ENCODE measurements at regions not wholly inside any gene's neighbourhood (a gene's known extent, or its start where the extent isn't known, plus 50 kb on each side); places are given as distances from the start of the nearest gene placed in this dataset.

DNA sequence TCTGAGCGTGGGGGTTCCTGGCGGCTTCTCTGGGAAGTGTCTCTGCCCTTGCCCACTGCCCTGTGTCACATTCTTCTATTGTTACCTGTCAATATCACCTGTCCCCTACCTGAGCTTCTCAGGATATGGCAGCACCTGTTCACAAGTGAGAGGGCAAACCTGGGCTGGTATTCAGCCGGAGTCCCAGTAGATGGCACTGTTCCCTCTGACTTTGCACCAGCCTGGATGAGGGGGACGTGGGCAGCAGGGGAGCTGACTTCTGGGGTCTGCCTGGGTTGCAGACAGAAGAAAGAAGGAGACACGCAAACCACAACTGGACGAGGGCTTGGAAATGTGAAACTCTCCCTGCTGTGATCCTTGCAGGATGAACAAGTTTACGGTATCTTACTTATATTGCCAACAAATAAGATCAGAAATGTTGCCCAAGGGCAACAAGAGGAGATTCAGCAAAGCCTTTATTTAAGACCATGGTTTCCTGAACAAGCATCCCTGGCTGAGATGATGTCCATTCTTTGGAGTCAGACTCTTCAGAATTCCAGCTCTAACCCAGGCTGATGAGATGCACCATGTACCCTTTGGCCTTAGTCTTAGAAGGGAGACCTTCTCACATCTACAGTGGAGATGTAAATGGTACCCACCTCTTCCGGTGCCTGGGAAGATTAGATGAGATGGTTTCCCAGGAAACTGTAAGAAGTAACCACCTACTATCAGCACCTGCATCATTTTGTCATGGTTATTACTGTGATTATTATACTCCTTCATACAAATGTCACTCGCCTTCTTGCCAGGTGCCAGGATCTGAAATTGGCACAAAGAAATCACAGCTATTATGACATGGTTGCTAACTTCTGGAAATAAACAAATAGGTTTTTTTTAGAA, 400.0 kb upstream of the CDH4 start:
- DNase-seq (ENCODE audit: low spot score), result no peak
- in situ Hi-C loops (cut with HindIII; ENCODE audit: low sequenced_read_pairs), result no loop called here

DNA sequence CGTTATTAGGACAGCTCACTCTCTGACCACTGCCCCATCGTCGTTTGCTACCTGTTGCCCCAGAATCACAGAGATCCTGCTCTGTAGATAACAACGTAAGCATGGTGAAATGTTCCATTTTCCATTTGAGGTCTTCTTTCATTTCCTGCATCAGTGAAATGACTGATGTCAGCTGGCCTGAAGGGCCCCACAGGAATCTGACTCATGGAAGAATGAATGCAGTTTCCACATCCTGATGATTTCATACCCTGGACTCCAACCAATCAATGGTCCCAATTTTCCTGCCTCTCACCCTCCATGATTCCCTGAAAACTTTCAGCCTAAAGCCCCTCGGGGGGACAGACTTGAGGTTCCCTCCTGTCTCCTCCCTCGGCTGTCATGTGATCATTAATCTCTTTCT, 394.4 kb upstream of the CDH4 start:
- no peak for DNase-seq (ENCODE audit: low spot score)
- in situ Hi-C loops (cut with HindIII; ENCODE audit: low sequenced_read_pairs), result loop anchor here (5.0 kb wide), 1 partner anchor 45 kb away; no protein-coding TSS in a partner anchor

DNA sequence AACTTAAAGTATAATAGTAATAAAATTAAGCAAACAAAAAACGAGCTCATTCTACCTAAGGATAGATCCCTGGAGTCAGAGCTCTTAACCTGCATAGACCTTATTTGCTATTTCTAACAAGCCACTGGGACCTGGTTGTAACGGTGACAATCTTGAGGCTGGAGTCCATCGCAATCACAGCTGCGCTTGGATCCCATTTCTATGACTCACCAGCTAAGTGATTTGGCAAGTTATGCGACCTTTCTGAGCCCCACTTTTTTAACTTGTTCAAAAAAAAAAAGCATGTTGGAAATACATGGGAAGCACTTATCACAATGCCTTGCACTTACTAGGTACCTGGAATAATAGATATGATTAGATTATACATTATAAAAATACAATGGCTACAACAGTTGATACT, 389.5 kb upstream of the CDH4 start:
- in situ Hi-C loops (cut with HindIII; ENCODE audit: low sequenced_read_pairs), result no loop called here
- DNase-seq (ENCODE audit: low spot score), result no peak

DNA sequence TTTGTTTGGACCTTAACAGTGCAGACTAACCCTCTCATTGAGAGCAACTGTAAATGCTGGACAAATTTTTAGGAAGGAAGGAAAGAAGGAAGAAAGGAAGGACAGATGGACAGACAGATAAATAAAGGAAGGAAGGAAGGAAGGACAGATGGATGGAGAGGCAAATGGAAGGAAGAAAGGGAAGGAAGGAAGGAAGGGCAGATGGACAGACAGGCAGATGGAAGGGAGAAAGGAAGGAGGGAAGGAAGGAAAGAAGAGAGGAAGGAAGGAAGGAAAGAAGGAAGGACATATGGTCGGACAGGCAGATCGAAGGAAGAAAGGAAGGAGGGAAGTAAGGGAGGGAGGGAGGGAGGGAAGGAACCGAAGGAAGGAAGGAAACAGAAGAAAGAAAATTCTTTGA, 388.5 kb upstream of the CDH4 start:
- in situ Hi-C loops (cut with HindIII; ENCODE audit: low sequenced_read_pairs), result no loop called here

DNA sequence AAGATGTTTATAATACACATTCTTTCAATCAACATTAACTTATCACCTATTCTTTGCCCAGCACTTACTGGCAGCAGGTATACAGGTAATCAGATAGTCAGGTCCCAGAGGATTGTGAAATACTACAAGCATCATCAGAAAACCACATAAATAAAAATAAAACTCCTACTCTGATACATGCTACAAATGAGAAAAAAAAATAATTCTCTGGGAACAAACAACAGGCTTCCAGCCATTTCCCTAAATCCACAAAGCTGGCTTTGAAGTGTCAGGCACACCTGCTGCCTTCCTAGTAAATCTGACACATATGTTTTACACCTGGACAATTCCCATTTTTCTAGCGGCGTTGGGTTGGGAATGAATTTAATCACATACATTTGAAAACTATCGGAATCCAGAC, 384.5 kb upstream of the CDH4 start:
- no peak for DNase-seq (ENCODE audit: low spot score)
- in situ Hi-C loops (cut with HindIII; ENCODE audit: low sequenced_read_pairs), result no loop called here

More for the DNA sequence above, 388.5 kb upstream of the CDH4 start:
- no peak for DNase-seq (ENCODE audit: low spot score)

DNA sequence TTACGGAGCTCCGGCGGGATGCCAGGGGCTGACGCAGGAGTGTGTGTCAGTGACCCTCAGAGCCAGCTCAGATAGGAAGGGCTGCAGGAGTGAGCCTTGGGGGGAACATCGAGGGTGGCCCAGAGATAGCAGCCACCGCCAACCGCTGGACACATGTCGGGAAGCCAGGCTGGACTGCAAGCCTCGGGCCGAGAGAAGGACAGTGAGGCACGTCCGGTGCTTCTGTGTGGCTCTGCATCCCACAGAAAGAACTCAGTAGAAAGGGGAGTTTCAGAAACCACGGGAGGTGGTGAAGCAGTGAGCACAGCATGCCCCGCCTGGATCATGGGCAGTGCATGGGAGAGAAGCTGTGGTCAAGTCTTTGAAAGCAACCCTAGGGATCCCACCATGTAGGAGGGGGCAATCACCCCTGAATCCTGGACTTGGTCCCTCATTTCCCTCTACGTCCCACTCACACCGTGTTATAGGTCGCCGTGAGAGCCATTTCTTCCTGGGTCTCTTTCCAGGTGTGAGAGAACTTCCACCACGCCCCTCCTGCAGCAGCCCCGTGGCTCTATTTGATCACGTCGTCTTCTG, 383.7 kb upstream of the CDH4 start:
- no peak for DNase-seq (ENCODE audit: low spot score)
- in situ Hi-C loops (cut with HindIII; ENCODE audit: low sequenced_read_pairs), result no loop called here

DNA sequence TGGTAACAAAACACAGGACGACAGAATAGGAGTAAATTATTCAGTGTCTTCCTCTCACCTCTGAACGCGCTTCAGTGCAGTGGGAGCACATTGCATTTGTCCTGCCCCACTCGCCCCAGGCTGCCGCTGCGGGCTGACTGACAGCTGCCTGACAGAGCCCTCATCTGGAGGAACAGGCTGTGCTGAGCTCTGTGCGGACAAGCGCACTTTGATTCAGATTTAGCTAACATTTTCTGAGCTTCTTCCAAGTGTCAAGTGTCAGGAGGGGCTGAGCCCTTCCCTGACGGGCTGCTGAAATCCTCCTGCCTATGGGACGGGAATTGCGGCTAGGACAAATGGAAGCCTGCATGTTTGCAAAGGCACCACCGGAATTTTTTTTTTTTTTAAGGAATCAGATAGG, 383.0 kb upstream of the CDH4 start:
- no peak for DNase-seq (ENCODE audit: low spot score)
- in situ Hi-C loops (cut with HindIII; ENCODE audit: low sequenced_read_pairs), result no loop called here

DNA sequence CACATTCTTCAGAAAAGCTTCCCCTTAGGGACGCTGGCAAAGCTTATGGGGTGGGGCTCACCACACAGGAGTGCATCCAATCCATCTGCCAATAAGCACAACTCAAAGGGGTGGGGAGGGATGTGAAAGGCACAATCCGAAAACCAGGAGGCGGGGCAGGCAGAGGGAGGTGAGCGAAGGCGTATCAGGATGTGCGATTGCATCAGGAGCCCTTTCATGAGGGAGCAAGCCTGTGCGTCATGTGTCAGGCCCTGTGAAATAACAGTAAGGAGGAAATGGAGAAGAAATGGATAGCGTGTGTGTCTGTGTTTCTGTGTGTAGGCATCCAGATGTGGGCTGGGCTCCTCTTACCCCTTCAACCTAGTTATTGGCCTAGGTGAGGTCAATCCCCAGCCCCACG, 382.4 kb upstream of the CDH4 start:
- in situ Hi-C loops (cut with HindIII; ENCODE audit: low sequenced_read_pairs), result no loop called here

DNA sequence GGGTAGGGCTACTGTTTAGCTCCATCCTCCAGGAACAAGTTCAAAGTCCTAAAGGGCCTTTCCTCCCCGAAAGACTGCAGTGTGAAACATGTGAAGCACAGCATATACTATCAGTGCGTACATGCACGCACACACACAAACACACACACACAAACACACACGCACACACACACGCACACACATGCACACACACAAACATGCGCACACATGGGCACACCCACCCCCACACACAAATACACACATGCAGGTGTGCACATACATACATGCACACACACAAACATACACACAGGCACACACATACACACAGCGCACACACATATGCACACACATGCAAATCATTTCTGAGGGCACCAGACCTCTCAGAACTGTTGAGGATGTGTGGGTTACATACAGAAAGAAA, 382.0 kb upstream of the CDH4 start:
- in situ Hi-C loops (cut with HindIII; ENCODE audit: low sequenced_read_pairs), result no loop called here

More for the DNA sequence above, 382.4 kb upstream of the CDH4 start:
- DNase-seq (ENCODE audit: low spot score), result no peak

DNA sequence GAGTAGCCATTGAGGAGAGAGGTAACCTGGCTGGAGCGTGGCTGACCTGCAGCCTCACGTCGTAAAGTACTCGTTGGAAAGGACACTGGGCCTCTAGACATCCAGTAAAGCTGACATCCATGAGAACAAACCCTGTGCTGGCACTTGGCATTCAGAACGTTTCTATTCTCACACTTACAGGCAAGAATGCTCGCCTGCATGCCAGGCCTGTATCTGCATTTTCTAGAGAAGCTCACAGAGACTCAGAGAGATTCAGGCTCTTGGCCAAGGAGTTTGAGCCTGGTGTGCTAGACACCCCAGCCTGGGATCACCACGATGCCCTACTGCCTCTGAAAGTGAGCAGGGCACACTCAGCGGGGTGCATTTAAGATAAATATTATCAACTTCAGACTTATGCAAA, 379.8 kb upstream of the CDH4 start:
- in situ Hi-C loops (cut with HindIII; ENCODE audit: low sequenced_read_pairs), result no loop called here

More for the DNA sequence above, 382.0 kb upstream of the CDH4 start:
- DNase-seq (ENCODE audit: low spot score), result no peak

DNA sequence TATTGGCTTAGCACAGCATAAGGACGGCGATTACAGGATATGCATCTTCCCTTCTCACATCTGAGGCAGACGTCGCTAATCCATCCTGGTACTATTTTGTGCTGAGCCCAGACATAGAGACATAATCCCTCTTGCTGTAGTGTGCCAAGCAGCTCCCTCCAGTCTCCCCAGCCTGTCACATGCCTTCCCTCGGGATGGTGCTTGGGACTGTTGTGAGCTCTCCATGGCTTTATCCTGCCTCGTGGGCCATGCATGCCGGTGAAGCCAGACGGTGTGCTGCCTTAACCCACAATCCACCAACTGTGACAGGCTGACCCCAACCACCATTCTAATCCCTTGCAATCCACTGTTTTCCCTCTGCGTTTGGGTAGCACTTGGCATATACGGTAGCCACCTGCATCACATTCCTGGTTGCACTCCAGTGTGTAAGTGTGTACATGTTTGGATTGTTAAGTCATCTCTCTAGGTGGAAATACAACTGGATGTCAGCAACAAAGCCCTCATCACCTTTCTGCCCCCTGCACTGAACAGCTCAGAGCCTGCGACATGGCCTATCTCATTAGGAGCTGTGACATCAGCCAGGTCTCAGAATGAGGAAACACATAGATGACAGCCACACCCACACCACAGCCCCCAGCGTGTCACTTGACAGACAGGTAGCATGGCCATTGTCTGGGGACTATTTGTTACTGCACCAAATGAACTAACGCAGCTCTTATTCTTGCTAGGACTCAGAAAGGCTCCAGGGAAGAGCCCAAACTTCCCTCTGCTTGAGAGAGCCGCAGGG, 374.8 kb upstream of the CDH4 start:
- DNase-seq (ENCODE audit: low spot score), result no peak
- in situ Hi-C loops (cut with HindIII; ENCODE audit: low sequenced_read_pairs), result no loop called here

More for the DNA sequence above, 379.8 kb upstream of the CDH4 start:
- DNase-seq (ENCODE audit: low spot score), result no peak

DNA sequence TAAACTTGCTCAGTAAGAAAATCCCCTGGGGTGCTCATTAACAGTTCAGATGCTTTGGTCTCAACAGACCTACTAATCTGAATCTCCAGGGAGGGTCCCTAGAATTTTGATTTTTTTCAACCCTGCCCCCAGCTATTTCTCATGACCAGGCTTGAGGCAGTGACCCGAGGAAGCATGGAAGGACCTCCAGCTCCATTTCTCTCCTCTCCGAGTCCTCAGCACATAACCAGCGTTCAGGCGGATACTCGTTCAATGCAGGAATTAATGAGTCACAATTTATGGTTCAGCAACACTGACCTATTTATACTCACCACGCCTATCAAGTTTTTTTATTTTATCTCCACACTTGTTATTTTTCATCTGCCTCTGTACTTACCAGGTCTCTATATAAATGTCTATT, 369.2 kb upstream of the CDH4 start:
- in situ Hi-C loops (cut with HindIII; ENCODE audit: low sequenced_read_pairs), result no loop called here
- no peak for DNase-seq (ENCODE audit: low spot score)

DNA sequence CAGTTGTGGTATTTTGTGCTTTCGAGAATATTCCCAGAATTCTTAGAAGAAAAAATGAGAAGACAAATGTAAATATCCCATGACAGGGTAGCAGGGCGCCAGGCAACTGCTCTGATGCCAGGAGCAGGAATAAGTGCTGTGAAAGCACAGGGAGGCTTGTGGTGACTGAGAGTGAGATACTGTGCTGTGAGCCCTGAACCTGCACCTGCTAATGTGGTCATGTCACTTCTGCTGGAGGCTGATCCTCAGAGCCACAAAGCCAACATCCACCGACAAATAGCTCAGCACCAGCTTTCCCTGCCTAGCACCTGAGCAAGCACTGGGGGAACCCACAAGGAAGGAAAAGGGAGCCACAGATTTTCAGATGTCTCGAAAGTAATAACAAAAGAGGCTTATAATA, 368.6 kb upstream of the CDH4 start:
- in situ Hi-C loops (cut with HindIII; ENCODE audit: low sequenced_read_pairs), result no loop called here

DNA sequence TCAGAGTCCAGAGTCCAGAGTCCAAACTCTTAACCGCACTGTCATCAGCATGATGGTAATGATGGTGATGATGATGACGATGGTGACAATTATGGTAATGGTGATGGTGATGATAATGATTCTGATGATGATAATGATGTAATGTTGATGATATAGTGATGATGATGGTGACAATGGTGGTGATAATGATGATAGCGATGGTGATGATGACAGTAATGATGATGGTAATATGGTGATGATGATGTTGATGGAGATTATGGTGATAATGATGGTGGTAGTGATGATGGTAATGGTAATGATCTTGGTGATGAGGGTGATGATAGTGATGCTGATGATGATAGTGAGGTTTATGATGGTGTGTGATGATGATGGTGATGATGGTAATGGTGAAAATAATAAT, 367.8 kb upstream of the CDH4 start:
- in situ Hi-C loops (cut with HindIII; ENCODE audit: low sequenced_read_pairs), result no loop called here
- no peak for DNase-seq (ENCODE audit: low spot score)

More for the DNA sequence above, 368.6 kb upstream of the CDH4 start:
- DNase-seq (ENCODE audit: low spot score), result no peak

DNA sequence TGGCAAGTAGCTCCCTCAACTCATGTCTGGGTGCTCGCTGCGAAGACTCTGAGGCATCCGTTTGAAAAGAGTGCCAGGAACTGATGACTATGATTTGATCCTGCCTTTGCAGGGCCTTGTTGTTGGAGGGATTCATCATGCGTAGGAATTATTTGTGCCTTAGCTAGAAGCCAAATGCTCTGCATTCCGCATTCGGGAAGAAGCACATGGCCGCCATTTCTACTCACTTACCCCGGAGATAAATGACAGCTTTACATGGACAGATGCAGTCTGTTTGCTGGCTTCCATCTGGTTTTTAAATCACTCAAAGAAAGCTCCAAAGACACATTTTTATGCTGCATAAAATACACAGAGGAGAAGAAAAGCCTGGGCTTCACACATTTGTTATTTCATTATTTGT, 363.3 kb upstream of the CDH4 start:
- in situ Hi-C loops (cut with HindIII; ENCODE audit: low sequenced_read_pairs), result no loop called here
- no peak for DNase-seq (ENCODE audit: low spot score)

DNA sequence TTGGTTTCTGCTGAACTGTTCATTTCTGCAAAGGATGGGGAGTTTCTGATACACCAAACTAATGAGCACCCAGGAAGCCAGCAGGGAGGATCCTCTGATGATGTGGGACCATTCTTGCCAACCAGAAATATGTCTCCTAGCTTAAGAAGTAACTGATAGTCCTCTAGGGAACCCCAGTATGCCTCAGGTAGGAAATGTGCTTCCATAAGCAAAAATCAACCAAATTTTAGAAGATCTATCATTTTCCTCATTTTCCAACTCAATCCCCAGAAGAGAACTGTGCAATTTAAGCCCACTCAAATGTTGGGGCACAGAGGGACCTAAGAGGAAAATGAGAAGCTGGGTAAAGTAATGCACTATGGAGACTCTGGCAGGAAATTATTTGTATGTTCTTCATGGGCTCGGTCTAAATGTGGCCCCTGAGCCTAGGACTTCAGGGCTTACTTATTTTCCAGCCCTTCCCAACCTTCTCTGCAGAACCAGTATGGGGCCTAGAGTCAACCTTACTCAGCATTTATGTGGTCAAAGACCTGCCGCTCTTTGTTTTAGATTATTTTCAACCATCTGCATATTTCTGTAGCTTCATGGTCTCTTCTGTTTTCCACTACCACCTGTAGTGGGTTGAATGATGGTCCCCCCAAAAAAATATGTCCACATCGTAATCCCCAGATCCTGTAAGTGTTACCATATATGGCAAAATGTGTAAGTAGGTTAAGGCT, 359.8 kb upstream of the CDH4 start:
- in situ Hi-C loops (cut with HindIII; ENCODE audit: low sequenced_read_pairs), result no loop called here
- no peak for DNase-seq (ENCODE audit: low spot score)

DNA sequence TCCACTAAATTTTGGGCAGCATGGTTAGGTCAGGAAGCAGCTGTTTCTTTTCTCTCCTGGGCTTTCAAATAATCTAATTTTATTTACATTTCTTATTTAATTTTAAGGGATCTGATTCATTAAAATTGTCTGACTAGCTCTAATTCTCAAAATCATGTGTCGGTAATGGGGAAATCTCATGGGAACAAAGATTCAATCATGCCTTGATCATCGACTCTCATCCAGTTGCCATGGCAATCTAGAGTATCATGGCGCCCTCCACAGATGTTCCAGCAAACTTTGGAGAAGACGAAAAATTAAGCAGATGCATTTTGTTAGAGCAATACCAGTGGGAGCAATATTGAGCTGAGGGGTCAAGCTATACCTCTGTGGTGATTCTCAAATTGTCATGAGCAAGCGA, 358.0 kb upstream of the CDH4 start:
- DNase-seq (ENCODE audit: low spot score), result no peak
- in situ Hi-C loops (cut with HindIII; ENCODE audit: low sequenced_read_pairs), result no loop called here

DNA sequence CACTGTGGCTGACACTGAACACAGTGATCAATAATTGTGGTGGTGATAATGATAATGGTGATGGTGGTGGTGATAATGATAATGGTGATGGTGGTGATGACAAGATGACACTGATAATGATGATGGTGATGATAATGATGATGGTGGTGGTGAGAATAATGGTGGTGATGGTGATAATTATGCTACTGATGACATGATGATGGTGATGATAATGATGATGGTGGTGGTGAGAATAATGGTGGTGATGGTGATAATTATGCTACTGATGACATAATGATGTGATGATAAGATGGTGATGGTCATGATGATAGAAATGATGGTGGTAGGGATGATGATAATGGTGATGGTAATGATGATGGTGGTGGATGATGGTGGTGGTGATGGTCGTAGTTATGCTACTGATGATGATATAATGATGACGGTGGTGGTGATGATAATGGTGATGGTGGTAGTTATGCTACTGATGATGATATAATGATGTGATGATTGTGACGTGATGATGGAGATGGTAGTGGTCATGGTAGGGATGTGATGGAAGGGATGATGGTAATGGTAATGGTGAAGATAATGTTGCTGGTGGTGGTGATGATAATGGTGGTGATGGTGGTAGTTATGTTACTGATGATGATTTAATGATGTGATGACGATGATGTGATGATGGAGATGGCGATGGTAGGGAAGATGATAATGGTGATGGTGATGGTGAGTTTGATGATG, 356.5 kb upstream of the CDH4 start:
- in situ Hi-C loops (cut with HindIII; ENCODE audit: low sequenced_read_pairs), result no loop called here
- DNase-seq (ENCODE audit: low spot score), result no peak

DNA sequence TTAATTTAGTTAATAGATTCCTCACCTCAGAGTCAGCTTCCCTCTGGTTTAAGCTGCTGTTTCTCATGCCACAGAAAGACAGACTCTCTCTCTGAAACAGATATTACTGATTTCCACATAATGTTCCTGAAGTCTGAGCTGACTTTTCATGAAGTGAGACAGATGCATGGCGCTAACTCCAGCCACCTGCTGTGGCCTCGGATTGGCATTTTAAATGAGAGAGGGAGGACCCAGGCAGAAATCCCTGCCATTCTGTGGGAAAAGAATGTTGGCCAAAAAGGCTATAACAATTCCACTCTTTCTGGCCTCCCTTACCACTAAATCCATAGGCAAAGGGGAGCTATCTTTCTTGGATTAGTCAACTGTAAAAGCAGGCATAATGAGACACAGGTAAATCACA, 354.1 kb upstream of the CDH4 start:
- DNase-seq (ENCODE audit: low spot score), result no peak
- in situ Hi-C loops (cut with HindIII; ENCODE audit: low sequenced_read_pairs), result no loop called here
